Thoracic aorta (tissue), 2 donors: ENCODE measurements at regions not wholly inside any gene's neighbourhood (a gene's known extent, or its start where the extent isn't known, plus 50 kb on each side); places are given as distances from the start of the nearest gene placed in this dataset.
"Not testable (repeated sequence)": the region's sequence is repeated elsewhere in the genome, so short reads cannot be mapped to it uniquely, and the experiment has no call there.

Source experiments
- ATAC-seq: fragments of 150-250 bp; one replicate; pipeline ENCODE4 v1.8.0; 2017; ENCODE audit warnings: low read depth; ENCODE audit not compliant: insufficient number of reproducible peaks, low FRiP score
- DNase-seq: peaks from one replicate; pipeline ENCODE4 v3.0.0-alpha.2; 2020; ENCODE audit warnings: low spot score
- H3K27ac ChIP-seq, 2 donors: fragments of 200-600 bp; sonication (generic); 1 replicate in 1 of 2; 2 replicates in 1 of 2; pipeline ENCODE4 v1.5.1; 2016; ENCODE audit warnings: mild to moderate bottlenecking in 2 of 2, moderate library complexity in 2 of 2
- H3K27me3 ChIP-seq: fragments of 200-600 bp; sonication (generic); replicated peaks from 2 replicates; pipeline ENCODE4 v1.6.0; 2016; ENCODE audit warnings: mild to moderate bottlenecking; ENCODE audit not compliant: insufficient read depth
- H3K36me3 ChIP-seq: fragments of 200-600 bp; sonication (generic); one replicate; pipeline ENCODE4 v1.5.1; 2016
- H3K4me1 ChIP-seq, 2 donors: fragments of 200-600 bp; sonication (generic); 1 replicate in 1 of 2; 2 replicates in 1 of 2; pipeline versions ENCODE4 v1.5.1 to v1.6.0; 2016; ENCODE audit warnings: low read depth in 2 of 2, mild to moderate bottlenecking in 1 of 2; ENCODE audit not compliant: control insufficient read depth in 1 of 2
- H3K4me3 ChIP-seq: fragments of 200-600 bp; sonication (generic); 2 replicates; pipeline ENCODE4 v1.5.1; 2016; ENCODE audit warnings: mild to moderate bottlenecking
- H3K9me3 ChIP-seq: fragments of 200-600 bp; sonication (generic); 2 replicates; pipeline ENCODE4 v1.5.1; 2016

- not testable (repeated sequence) for ATAC-seq
Measured at GRCh38 chr9:39809401-39810226, 454.1 kb downstream of the SPATA31A1 start.

GRCh38 chr9:39810401-39810800 lies 454.9 kb downstream of the SPATA31A1 start:
- not testable (repeated sequence) for ATAC-seq, H3K36me3 ChIP-seq, DNase-seq, H3K9me3 ChIP-seq, H3K4me3 ChIP-seq, H3K27ac ChIP-seq, H3K4me1 ChIP-seq, H3K27me3 ChIP-seq

More at GRCh38 chr9:39809401-39810226, 454.1 kb downstream of the SPATA31A1 start:
- H3K27ac ChIP-seq = peak overlapping the region; percentile 73 to 76
- DNase-seq = peak; percentile 10
- H3K36me3 ChIP-seq, H3K27me3 ChIP-seq, H3K4me1 ChIP-seq, H3K9me3 ChIP-seq: not testable (repeated sequence)
- peak overlapping the region; percentile 76 for H3K4me3 ChIP-seq

GRCh38 chr9:39811615-39812014 lies 456.1 kb downstream of the SPATA31A1 start:
- H3K9me3 ChIP-seq, H3K27ac ChIP-seq, DNase-seq, H3K4me3 ChIP-seq, H3K36me3 ChIP-seq, H3K4me1 ChIP-seq, ATAC-seq, H3K27me3 ChIP-seq: not testable (repeated sequence)

- H3K9me3 ChIP-seq, H3K36me3 ChIP-seq, H3K27me3 ChIP-seq, DNase-seq, H3K27ac ChIP-seq, H3K4me1 ChIP-seq, ATAC-seq, H3K4me3 ChIP-seq: not testable (repeated sequence)
Measured at GRCh38 chr9:39828457-39828856, 473.0 kb downstream of the SPATA31A1 start.
